Activated CD4-positive, alpha-beta T cell treated with anti-CD3 and anti-CD28 coated beads, Interleukin-2, Interleukin-6, amounts not matched to agents 100 ng/mL and 50 ng/mL, durations not matched to agents 16 hours and 8 hours (primary cell): ENCODE measurements at regions not wholly inside any gene's neighbourhood (a gene's known extent, or its start where the extent isn't known, plus 50 kb on each side); places are given as distances from the start of the nearest gene placed in this dataset.
"Not testable (repeated sequence)": the region's sequence is repeated elsewhere in the genome, so short reads cannot be mapped to it uniquely, and the experiment has no call there.

Experiments
- DNase-seq: peaks from one replicate; pipeline ENCODE4 v3.0.0-alpha.2; 2020

DNA sequence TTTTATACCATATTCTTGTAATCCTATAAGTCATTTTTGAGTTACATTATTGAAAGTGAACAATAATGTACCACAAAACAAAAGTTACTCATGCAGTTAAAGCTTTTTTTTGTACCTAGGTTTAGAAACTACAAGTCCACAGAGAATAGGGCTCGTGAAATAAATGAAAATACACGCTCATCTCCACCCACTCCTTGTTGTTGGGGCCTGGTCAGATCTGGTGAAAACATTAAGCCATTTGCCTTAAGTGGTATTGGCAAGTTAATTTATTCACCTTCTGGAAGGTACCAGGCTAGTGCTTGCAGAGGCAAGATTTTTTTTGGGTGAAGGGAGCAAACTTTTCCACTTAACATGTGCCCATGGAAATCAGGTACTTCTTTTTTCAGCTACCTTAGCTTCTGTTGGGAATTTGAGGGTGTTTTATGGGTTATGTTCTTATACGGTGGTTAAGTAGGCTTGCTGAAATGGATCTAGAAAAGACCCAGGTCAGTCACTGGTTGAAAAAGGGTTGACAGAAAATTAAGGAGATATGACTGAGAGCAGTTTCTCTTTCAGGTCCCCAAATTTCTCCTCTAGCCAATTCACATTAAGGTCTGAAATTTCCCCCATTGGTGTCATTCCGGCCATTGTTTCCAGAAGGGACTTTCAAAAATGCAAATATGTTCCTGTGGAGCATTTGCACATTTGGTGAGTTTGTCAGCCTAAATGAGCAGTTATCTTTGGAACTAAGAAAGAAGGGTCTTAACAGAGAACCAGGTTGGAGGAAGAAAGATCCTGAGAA is 143.3 kb downstream of the KCNRG start:
- no peak for DNase-seq

DNA sequence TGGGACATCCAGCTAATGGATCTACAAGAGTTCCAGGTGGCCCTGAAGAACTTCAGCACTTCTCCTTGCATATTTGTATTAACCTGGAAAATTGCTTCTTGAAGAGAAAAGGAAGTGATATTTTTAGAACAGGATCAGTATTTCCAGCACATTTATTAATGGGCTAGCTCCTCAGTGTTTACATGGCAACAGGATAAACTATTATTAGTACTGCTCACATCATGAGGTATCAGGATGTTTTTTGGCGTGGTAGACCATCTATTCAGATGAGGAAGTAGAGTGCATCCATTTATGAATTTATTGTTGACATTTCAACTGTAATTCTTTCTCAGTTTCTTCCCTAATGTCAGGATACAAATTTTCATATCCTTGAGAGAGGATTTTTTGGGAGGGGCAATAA is 144.4 kb downstream of the KCNRG start:
- no peak for DNase-seq

DNA sequence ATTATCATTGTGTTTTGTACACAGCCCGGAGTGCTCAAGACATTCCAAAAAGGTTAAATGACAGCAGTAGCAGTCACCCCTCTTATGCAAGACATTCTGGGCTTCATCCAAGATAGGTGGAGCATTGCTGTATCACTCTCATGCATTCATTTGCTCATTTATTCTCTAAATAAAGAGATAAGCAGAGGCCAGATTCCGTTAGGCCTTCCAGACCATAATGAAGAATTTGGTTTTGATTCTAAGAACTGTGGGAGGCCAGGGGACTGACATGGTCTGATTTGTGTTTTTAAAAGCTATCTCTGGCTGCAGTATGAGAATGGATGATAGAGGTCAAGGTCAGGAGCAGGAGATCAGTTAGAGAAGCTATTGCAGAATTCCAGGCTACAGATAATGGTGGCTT is 145.8 kb downstream of the KCNRG start:
- DNase-seq, result no peak

DNA sequence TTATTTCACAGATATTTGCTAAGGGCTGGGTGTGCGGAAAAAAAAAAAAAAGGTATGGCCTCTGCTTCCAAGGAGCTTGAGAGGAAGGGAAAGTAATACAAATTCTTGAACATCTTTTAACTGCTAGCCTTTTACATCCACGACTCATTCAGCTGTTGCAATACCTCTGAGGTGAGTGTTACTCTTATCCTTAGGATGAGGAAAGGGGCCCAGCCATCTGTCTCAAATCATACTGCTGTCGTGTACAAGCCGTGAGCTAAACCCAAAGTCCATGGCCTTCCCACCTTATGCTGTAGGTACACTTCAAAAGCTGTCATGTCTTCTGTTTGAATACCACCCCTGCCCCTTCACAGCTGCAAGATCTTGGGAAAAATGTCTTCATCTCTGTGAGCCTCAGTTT is 146.8 kb downstream of the KCNRG start:
- no peak for DNase-seq

DNA sequence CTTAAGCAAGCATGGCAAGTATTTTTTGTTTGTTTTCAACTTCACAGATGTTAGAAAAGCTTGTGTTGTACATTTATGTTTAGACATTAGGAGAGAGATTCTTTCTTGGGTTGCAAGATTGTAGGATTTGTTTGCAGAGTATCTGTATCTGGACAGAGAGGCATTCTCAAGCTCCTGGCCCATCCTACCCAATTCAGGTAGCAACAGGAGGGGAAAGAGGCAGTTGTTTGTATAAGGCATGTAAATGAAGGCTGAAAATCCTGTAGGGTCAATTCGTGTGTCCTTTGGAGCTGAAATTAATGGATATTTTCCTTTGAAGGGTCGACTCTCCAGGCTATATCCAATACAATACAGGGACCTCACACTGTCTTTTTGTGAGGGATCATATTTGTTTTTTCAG is 147.3 kb downstream of the KCNRG start:
- DNase-seq, result no peak

DNA sequence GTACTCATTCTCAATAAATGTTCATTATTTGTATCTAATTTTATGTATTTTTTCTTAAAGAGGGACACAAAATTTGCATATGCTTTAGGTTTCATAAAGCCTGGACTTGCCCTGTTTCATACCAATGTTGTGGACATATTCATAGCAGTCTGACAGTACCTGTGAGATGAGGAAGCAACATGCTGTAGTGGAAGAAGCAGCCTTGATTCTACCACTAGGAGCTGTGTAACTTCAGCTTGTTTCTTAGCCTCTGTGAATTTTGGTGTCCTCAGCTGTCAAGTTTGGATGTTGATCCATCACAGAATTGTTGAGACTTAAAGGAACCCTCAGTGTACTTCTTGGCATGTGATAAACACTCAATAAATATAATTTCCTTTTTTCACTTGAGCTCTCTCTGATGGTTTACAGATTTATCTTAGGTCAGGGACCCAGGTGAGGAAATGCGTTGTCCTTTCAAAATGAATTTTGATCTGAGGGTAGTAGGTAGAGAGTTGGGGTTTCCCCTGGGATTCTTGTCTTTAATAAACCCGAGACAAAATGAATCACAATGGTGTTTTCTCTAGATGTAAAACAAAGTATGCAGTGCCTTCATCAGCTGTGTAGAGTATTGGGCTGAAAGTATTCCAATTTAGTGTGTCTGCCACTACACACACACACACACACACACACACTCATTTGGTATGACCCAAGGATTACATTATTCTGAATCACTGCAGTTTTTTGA is 152.1 kb downstream of the KCNRG start:
- peak; percentile 57 for DNase-seq

DNA sequence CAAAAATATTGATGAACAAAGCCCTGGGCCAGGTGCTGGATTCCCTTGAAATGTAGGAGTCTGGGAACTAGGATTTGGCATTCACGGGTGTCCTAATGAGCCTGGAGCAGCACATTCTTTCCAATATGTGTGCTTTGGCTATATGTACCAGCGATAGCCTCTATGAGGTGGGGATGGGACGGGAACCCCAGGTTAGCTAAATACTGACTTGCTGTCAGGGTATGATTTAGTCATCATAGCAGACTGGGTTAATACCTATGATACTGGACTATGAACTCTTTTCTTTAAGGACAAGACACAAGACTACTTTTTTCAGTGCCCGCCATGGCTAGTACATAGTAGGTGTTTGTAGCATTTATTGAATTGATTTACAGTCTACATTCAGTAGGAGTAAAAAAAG is 152.7 kb downstream of the KCNRG start:
- no peak for DNase-seq

DNA sequence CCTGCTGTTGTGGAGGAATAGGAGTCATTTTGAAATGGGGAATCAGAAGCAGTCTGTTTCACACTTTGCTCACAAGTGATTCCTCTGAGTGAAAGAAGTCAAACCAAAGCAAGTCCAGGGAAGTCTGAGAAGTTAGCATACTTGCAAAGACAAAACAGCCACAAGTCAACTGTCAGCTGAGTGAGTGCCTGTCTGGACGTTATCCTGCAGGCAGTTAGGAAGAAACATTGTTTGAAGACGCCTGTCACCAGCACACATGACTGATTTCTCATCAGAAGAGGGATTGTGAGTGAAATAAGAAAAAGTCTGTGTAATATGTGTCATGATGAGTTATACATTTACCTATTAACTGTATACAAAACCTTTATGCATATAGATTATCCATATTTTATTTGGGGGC is 153.5 kb downstream of the KCNRG start:
- no peak for DNase-seq

DNA sequence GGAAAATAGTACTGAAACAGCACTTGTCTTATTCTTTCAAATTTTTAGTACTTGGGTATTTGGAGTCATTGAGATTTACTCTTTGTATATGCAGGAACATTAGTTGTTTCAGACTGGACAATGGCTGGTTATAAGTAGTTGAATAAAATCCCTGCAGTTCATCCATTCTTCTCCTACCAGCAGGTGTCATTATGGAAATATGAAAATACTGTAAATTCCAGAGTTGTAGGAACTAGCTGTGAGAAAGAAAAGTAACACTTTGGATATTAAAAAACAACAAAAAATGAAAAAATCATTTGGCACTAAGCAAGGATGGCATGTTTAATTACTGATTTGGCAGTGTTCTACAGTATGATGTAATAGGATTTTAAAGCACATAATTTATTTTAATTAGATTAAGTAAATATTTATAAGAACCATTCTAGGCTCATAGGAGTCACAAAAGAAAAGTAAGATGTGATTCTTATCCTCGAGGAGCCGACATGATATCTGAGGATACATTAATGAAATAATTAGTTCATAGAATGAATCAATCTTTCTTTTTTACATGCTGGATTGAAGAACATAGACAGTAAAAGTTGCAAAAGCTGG is 155.3 kb downstream of the KCNRG start:
- DNase-seq, result no peak

DNA sequence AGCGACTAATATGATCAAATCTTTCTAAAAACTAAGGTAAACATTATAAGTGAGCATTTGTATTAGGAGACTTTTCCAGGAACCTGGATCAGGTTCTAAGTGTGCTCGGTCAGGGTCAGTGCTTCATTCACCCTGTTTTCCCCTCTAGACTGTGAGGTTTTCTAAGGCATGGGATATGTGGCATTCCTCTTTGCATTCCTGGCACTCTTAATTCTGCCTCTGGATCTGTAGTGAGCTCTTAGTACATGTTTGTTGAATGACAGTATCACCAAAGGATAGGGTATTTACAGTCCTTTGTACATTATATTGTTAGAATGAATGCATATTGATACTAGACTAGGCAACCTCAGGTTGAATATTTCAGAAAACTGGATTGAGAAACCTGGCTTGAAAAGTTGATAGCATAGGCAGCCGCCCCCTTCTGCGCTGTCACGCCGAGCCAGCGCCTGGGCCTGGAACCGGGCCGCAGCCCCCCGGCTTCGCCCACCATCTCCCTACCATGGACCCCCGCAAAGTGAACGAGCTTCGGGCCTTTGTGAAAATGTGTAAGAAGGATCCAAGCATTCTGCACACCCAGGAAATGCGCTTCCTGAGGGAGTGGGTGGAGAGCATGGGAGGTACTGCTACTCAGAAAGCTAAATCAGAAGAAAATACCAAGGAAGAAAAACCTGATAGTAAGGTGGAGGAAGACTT is 156.5 kb downstream of the KCNRG start:
- no peak for DNase-seq

DNA sequence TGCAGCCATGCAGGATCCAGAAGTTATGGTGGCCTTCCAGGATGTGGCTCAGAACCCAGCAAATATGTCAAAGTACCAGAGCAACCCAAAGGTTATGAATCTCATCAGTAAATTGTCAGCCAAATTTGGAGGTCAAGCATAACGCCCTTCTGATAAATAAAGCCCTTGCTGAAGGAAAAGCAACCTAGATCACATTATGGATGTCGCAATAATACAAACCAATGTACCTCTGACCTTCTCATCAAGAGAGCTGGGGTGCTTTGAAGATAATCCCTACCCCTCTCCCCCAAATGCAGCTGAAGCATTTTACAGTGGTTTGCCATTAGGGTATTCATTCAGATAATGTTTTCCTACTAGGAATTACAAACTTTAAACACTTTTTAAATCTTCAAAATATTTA is 157.8 kb downstream of the KCNRG start:
- not testable (repeated sequence) for DNase-seq

DNA sequence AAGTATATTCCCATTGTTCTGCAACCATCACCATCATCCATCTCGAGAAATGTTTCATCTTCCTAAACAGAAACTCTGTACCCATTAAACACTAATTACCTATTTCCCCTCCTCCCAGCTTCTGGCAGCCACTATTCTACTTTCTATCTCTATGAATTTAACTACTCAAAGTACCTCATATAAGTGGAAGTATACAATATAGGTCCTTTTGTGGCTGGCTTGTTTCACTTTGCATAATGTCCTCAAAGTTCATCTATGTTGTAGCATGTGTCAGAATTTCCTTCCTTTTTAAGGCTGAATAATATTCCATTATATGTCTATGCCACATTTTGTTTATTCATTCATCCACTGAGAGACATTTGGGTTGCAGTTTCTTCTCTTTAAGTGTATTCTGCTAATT is 159.4 kb downstream of the KCNRG start:
- no peak for DNase-seq

DNA sequence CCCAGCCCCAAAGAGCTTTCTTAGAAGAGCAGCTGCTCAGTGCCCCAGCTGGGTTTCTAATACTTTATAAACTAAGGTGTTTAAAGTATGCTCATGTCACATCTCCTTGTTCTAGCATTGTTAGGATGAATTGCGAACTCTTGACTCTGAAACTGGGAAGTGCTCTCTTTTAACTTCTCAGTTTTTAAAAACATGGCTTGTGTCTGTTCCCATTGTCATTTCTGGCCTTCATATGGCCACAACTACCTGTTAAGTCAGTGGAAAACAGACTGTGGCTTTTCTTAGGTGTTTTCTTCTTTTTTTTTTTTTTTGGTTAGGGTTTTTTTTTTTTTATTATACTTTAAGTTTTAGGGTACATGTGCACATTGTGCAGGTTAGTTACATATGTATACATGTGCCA is 164.7 kb downstream of the KCNRG start:
- no peak for DNase-seq

DNA sequence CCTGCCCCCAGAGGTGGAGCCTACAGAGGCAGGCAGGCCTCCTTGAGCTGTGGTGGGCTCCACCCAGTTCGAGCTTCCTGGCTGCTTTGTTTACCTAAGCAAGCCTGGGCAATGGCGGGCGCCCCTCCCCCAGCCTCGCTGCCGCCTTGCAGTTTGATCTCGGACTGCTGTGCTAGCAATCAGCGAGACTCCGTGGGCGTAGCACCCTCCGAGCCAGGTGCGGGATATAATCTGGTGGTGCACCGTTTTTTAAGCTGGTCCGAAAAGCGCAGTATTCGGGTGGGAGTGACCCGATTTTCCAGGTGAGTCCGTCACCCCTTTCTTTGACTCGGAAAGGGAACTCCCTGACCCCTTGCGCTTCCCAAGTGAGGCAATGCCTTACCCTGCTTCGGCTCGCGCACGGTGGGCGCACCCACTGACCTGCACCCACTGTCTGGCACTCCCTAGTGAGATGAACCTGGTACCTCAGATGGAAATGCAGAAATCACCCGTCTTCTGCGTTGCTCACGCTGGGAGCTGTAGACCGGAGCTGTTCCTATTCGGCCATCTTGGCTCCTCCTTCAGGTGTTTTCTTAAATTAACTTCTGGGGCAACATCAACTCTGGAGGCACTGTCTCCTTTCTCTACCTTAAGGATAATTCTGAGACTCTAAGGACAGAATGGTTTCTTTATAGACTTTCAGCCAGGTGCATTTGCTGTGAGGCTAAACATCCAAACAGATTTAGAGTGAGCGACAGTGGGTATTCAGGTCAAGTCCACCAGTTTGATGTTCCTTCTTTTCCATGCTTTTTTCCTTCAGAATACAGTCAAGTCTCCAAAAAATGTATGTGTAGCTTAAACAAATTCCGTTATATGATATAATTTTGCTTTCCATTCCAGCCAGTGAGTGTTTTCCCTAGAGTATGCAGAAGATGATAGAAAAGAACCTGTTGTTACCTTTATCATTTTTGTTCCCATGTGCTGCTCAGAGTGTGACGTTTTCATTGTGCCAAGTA is 170.8 kb downstream of the KCNRG start:
- DNase-seq, result not testable (repeated sequence)

DNA sequence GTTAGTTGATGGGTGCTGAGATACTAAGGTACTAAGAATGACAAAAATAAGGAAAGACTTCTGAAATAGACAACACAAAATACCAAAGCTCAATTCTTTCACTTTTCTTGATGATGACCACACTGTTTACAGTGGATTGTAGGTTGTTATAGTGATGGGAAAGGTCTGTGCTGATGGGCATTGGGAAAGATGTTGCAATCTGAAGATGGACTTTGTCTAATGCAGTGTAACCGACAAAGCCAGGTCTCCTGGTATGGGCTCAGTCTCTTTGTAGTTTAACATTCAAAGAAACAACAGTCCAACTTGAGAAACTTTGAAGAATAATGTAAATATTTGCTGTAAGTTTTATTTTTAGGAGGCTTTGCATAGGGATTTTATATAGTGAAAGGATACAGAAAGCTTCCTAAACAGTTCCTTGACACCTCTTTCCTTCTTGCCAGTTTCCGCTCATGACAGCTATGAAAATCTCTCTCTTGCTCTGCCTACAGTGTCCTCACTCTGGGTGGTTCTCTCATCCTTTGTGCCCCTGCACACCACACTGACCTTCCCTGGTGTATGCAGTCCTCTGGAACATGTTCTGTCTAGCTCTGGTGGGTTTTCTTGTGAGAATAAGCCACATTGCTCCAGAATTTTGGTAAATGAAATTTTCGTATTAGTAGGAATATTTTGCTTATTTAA is 172.2 kb downstream of the KCNRG start:
- DNase-seq, result no peak

DNA sequence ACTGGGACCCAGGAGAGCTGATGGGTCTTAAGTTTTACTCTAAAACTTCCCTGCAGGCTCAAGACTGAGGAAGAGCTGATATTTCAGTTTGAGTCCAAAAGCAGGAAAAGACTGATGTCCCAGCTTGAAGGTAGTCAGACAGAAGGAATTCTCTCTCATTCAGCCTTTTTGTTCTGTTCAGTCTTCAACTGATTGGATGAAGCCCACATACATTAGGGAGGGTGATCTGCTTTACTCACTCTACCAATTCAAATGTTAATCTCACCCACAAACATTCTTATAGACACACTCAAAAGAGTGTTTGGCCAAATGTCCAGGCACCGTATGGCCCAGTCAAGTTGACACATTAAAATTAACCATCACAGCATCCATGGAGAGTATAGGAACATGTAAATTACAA is 173.5 kb downstream of the KCNRG start:
- no peak for DNase-seq

DNA sequence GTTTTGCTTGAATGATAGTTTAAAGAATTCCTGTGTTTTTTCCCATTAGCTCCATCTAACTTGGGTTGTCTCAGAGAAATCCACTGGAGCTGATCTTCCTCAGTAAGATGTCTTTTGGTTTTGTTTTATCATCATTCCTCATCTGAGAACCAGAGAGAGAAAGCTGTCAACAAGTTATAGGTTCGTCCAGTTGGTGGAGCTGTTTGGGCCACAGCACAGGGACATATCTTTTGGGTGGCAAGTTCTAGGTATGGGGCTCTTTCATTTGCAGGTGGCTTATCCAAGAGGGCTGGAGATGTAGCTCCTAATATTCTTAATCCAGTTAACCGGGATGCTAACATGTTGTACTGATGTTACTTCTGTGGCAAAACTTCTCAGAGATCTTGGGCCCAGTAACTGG is 174.2 kb downstream of the KCNRG start:
- no peak for DNase-seq

DNA sequence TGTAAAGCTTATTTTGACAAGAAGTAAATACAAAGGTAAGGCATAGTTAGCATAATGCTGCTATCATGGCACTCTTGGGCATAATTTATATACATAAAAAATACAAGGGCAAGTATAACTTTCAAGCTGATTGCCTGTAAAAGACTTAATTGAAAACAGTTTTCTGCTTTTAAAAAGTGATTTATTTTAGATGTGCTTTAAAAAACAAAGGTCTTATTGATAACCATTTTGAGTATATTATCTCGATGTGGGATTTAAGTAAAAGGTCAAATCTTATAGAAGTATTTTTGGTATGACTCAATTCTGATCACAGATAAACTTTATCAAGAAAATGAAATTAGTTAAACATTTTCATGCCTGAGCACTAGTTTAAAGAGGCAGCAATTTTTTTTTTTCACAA is 175.8 kb downstream of the KCNRG start:
- no peak for DNase-seq

DNA sequence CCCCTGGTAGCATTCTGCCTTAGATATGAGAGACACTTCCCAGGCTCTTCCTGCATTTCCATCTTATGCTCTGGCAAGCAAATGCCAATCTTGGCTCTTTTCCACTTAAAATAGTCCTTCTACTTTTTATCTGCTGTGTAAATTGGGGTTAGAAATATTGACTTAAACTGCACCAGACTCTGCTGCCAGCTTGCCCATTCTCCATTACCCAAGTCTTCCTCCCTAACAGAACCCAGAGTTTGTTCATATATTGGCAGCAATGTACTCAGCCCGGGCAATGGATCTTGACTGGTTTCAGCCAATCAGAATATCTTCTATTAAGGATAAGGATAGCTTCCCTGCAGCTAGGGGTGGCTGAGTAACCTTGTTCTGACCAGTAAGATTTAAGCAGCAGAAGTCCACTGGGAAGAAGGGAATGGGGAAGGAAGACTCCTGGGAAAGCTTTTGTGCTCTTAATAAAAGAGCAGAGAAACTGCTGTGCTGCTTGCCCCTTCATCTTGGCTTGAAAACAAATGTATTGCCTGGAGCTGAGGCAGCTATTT is 177.1 kb downstream of the KCNRG start:
- DNase-seq, result no peak

DNA sequence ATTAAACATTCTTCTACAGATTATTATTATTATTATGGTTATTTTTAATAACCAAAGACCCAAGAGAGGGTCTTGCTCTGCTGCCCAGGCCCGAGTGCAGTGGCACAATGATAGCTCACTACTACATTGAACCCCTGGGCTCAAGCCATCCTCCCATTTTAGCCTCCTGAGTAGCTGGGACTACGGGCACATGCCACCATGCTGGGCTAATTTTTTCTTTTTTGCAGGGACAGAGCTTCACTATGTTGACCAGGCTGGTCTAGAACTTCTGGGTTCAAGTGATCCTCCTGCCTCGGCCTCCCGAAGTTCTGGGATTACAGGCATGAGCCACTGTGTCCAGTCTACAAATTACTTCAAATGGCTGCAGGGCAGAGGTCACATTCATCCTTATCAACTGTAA is 179.8 kb downstream of the KCNRG start:
- no peak for DNase-seq

DNA sequence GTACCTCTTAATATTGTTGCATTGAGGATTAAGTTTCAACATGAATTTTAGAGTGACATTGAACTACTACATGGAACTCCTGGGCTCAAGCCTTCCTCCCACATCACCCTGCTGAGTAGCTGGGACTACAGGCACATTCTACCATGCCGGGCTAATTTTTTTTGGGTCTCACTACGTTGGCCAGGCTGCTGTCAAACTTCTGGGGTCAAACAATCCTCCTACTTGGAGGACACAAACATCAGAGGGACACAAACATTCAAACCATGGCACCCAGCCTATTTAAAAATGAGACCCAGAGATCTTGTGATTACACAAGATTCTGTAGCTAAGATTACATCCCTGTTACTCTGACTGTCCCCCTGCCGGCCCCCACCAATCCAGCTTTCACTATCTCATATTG is 180.9 kb downstream of the KCNRG start:
- no peak for DNase-seq

DNA sequence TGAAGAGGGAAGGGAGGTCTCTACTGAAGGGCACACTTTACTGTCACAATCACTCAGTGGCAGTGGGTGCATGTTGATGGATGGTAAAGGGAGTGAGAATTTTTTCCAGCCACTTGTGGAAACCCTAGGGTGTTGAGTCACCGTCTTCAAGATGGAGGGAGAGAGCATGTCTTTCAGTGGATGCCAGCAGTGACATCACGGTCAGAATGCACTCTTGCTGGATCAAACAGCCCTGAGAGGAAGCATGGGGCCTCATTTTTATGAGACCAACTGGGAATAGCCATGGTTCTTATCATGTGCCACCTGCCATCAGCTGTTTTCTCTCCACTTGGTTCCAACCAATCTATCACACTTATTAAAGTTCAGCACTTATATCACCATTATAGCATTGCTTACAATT is 182.5 kb downstream of the KCNRG start:
- no peak for DNase-seq
